ENCODE measurements at regions not wholly inside any gene's neighbourhood (a gene's known extent, or its start where the extent isn't known, plus 50 kb on each side); places are given as distances from the start of the nearest gene placed in this dataset.
A peak's percentile ranks its signal among the peaks of the same experiment; 100 is the strongest.

GRCh38 chr2:240305369-240305962 lies 130.0 kb upstream of the GPC1 start:
- Histone ChIP-seq H2BK15ac (ENCODE audit: low read length) (no peak overlapping the region), H2AFZ (ENCODE audit: low read length) (peak overlapping the region; percentile 28), H4K91ac (ENCODE audit: low read depth, low read length, poor library complexity) (no peak overlapping the region)

GRCh38 chr2:240306185-240306584 lies 129.3 kb upstream of the GPC1 start:
- Histone ChIP-seq H3K4me1 (ENCODE audit: control insufficient read depth in 2 of 2, insufficient read depth in 1 of 2, low read depth in 1 of 2, low read length in 2 of 2) (peaks cover 5 to 14% of the 10 kb centered on the region in 2 donors), H4K8ac (ENCODE audit: low read depth, low read length) (no peak overlapping the region), H3K4me3 (ENCODE audit: low read length in 2 of 2) (no peak overlapping the region), H3K27me3 (ENCODE audit: control insufficient read depth in 3 of 3, insufficient read depth in 3 of 3, low read depth in 1 of 3, low read length in 3 of 3) (no peaks in the 10 kb centered on the region), H2BK120ac (ENCODE audit: low read depth, low read length) (no peak overlapping the region), H2AFZ (ENCODE audit: low read length) (no peak overlapping the region), H3K18ac (ENCODE audit: low read length) (no peak overlapping the region), H3K4me2 (ENCODE audit: insufficient read depth, low read length, poor library complexity, severe bottlenecking) (no peak overlapping the region), H3K4ac (ENCODE audit: low read length) (no peak overlapping the region), H3K14ac (ENCODE audit: low read length) (no peak overlapping the region), H3K27ac (replicated peaks; ENCODE audit: low read length) (no peak overlapping the region), H3K36me3 (replicated peaks in 1 of 2; ENCODE audit: control insufficient read depth in 2 of 2, insufficient read depth in 2 of 2, low read length in 2 of 2) (peaks cover 0 to 5% of the 10 kb centered on the region in 2 donors), H2BK5ac (ENCODE audit: low read length) (no peak overlapping the region), H3K9ac (ENCODE audit: low read depth, low read length, poor library complexity) (no peak overlapping the region), H4K91ac (ENCODE audit: low read depth, low read length, poor library complexity) (no peak overlapping the region), H3K9me3 (replicated peaks in 1 of 2; ENCODE audit: control insufficient read depth in 2 of 2, insufficient read depth in 1 of 2, low read depth in 1 of 2, low read length in 2 of 2) (peaks cover 0 to 5% of the 10 kb centered on the region in 2 donors), H3K79me1 (ENCODE audit: low read depth, low read length) (peaks cover 1% of the 10 kb centered on the region), H2BK15ac (ENCODE audit: low read length) (no peak overlapping the region), H2AK5ac (ENCODE audit: low read depth, low read length) (no peak overlapping the region), H3K23ac (ENCODE audit: low read depth, low read length, poor library complexity) (no peak overlapping the region), H2BK12ac (ENCODE audit: low read length) (no peak overlapping the region)
- no CpG with 5 or more reads among the region's 9 CpGs for WGBS, 2 donors (ENCODE audit: extremely low coverage in 2 of 2, insufficient read length in 2 of 2, insufficient replicate concordance in 1 of 2)
- DNase-seq (ENCODE audit: low spot score), result no peak

More at GRCh38 chr2:240305369-240305962, 130.0 kb upstream of the GPC1 start:
- Histone ChIP-seq H2BK120ac (ENCODE audit: low read depth, low read length) (no peak overlapping the region), H3K27me3 (ENCODE audit: control insufficient read depth in 3 of 3, insufficient read depth in 3 of 3, low read depth in 1 of 3, low read length in 3 of 3) (no peaks in the 10 kb centered on the region), H3K27ac (replicated peaks; ENCODE audit: low read length) (no peak overlapping the region), H3K4me2 (ENCODE audit: insufficient read depth, low read length, poor library complexity, severe bottlenecking) (no peak overlapping the region), H3K4ac (ENCODE audit: low read length) (no peak overlapping the region), H3K9ac (ENCODE audit: low read depth, low read length, poor library complexity) (no peak overlapping the region), H3K4me1 (ENCODE audit: control insufficient read depth in 2 of 2, insufficient read depth in 1 of 2, low read depth in 1 of 2, low read length in 2 of 2) (peaks cover 6 to 17% of the 10 kb centered on the region in 2 donors), H3K14ac (ENCODE audit: low read length) (no peak overlapping the region), H2AK5ac (ENCODE audit: low read depth, low read length) (no peak overlapping the region), H2BK12ac (ENCODE audit: low read length) (no peak overlapping the region), H3K23ac (ENCODE audit: low read depth, low read length, poor library complexity) (no peak overlapping the region), H3K36me3 (replicated peaks in 1 of 2; ENCODE audit: control insufficient read depth in 2 of 2, insufficient read depth in 2 of 2, low read length in 2 of 2) (peaks cover 0 to 5% of the 10 kb centered on the region in 2 donors), H4K8ac (ENCODE audit: low read depth, low read length) (no peak overlapping the region), H3K4me3 (ENCODE audit: low read length in 2 of 2) (no peak overlapping the region), H3K9me3 (replicated peaks in 1 of 2; ENCODE audit: control insufficient read depth in 2 of 2, insufficient read depth in 1 of 2, low read depth in 1 of 2, low read length in 2 of 2) (peaks cover 0 to 5% of the 10 kb centered on the region in 2 donors), H3K18ac (ENCODE audit: low read length) (no peak overlapping the region), H2BK5ac (ENCODE audit: low read length) (no peak overlapping the region), H3K79me1 (ENCODE audit: low read depth, low read length) (peaks cover 1% of the 10 kb centered on the region)
- DNase-seq (ENCODE audit: low spot score), result no peak
- no CpG with 5 or more reads among the region's 20 CpGs for WGBS, 2 donors (ENCODE audit: extremely low coverage in 2 of 2, insufficient read length in 2 of 2, insufficient replicate concordance in 1 of 2)

- H3K4me2 ChIP-seq (ENCODE audit: insufficient read depth, low read length, poor library complexity, severe bottlenecking), result no peak overlapping the region
- DNase-seq (ENCODE audit: low spot score), result no peak
- no peak overlapping the region for H2AFZ ChIP-seq (ENCODE audit: low read length)
- H2AK5ac ChIP-seq (ENCODE audit: low read depth, low read length), result peak overlapping the region; percentile 65
- H3K23ac ChIP-seq (ENCODE audit: low read depth, low read length, poor library complexity), result no peak overlapping the region
- no peak overlapping the region for H2BK5ac ChIP-seq (ENCODE audit: low read length)
- peak overlapping the region; percentile 55 for H3K18ac ChIP-seq (ENCODE audit: low read length)
- H3K79me1 ChIP-seq (ENCODE audit: low read depth, low read length), result peaks cover 1% of the 10 kb centered on the region
- WGBS, 2 donors (ENCODE audit: extremely low coverage in 2 of 2, insufficient read length in 2 of 2, insufficient replicate concordance in 1 of 2), result no CpG with 5 or more reads among the region's 17 CpGs
- no peaks in the 10 kb centered on the region for H3K27me3 ChIP-seq (ENCODE audit: control insufficient read depth in 3 of 3, insufficient read depth in 3 of 3, low read depth in 1 of 3, low read length in 3 of 3)
- H3K9me3 ChIP-seq (replicated peaks in 1 of 2; ENCODE audit: control insufficient read depth in 2 of 2, insufficient read depth in 1 of 2, low read depth in 1 of 2, low read length in 2 of 2), result peaks cover 0 to 5% of the 10 kb centered on the region in 2 donors
- peaks cover 0 to 5% of the 10 kb centered on the region in 2 donors for H3K36me3 ChIP-seq (replicated peaks in 1 of 2; ENCODE audit: control insufficient read depth in 2 of 2, insufficient read depth in 2 of 2, low read length in 2 of 2)
- no peak overlapping the region for H3K4me3 ChIP-seq (ENCODE audit: low read length in 2 of 2)
- H3K9ac ChIP-seq (ENCODE audit: low read depth, low read length, poor library complexity), result no peak overlapping the region
- no peak overlapping the region for H4K8ac ChIP-seq (ENCODE audit: low read depth, low read length)
- no peak overlapping the region for H3K4ac ChIP-seq (ENCODE audit: low read length)
- no peak overlapping the region for H2BK120ac ChIP-seq (ENCODE audit: low read depth, low read length)
- no peak overlapping the region for H4K91ac ChIP-seq (ENCODE audit: low read depth, low read length, poor library complexity)
- H3K14ac ChIP-seq (ENCODE audit: low read length), result no peak overlapping the region
- peaks cover 5 to 14% of the 10 kb centered on the region in 2 donors for H3K4me1 ChIP-seq (ENCODE audit: control insufficient read depth in 2 of 2, insufficient read depth in 1 of 2, low read depth in 1 of 2, low read length in 2 of 2)
- H2BK12ac ChIP-seq (ENCODE audit: low read length), result no peak overlapping the region
- no peak overlapping the region for H3K27ac ChIP-seq (replicated peaks; ENCODE audit: low read length)
- peak overlapping the region; percentile 35 for H2BK15ac ChIP-seq (ENCODE audit: low read length)
Measured at GRCh38 chr2:240308111-240308651, 127.3 kb upstream of the GPC1 start.

- Histone ChIP-seq H2BK15ac (ENCODE audit: low read length) (no peak overlapping the region), H4K91ac (ENCODE audit: low read depth, low read length, poor library complexity) (no peak overlapping the region), H3K27ac (replicated peaks; ENCODE audit: low read length) (no peak overlapping the region), H3K4me3 (ENCODE audit: low read length in 2 of 2) (peak overlapping the region in 1 of 2 donors; percentile 49), H4K8ac (ENCODE audit: low read depth, low read length) (no peak overlapping the region), H3K4me1 (ENCODE audit: control insufficient read depth in 2 of 2, insufficient read depth in 1 of 2, low read depth in 1 of 2, low read length in 2 of 2) (peaks cover 5 to 10% of the 10 kb centered on the region in 2 donors), H2BK5ac (ENCODE audit: low read length) (no peak overlapping the region), H2BK120ac (ENCODE audit: low read depth, low read length) (no peak overlapping the region), H3K36me3 (replicated peaks in 1 of 2; ENCODE audit: control insufficient read depth in 2 of 2, insufficient read depth in 2 of 2, low read length in 2 of 2) (peaks cover 0 to 5% of the 10 kb centered on the region in 2 donors), H3K14ac (ENCODE audit: low read length) (peak overlapping the region; percentile 12), H3K4ac (ENCODE audit: low read length) (no peak overlapping the region), H3K27me3 (ENCODE audit: control insufficient read depth in 3 of 3, insufficient read depth in 3 of 3, low read depth in 1 of 3, low read length in 3 of 3) (no peaks in the 10 kb centered on the region), H2AFZ (ENCODE audit: low read length) (no peak overlapping the region), H3K4me2 (ENCODE audit: insufficient read depth, low read length, poor library complexity, severe bottlenecking) (no peak overlapping the region), H2BK12ac (ENCODE audit: low read length) (no peak overlapping the region), H3K9me3 (replicated peaks in 1 of 2; ENCODE audit: control insufficient read depth in 2 of 2, insufficient read depth in 1 of 2, low read depth in 1 of 2, low read length in 2 of 2) (peaks cover 0 to 5% of the 10 kb centered on the region in 2 donors), H3K18ac (ENCODE audit: low read length) (no peak overlapping the region), H3K23ac (ENCODE audit: low read depth, low read length, poor library complexity) (no peak overlapping the region), H3K9ac (ENCODE audit: low read depth, low read length, poor library complexity) (no peak overlapping the region), H2AK5ac (ENCODE audit: low read depth, low read length) (no peak overlapping the region), H3K79me1 (ENCODE audit: low read depth, low read length) (peaks cover 1% of the 10 kb centered on the region)
- WGBS, 2 donors (ENCODE audit: extremely low coverage in 2 of 2, insufficient read length in 2 of 2, insufficient replicate concordance in 1 of 2), result no CpG with 5 or more reads among the region's 1 CpG
- DNase-seq (ENCODE audit: low spot score), result no peak
Measured at GRCh38 chr2:240309214-240309613, 126.2 kb upstream of the GPC1 start.
